ENCODE measurements at regions not wholly inside any gene's neighbourhood (a gene's known extent, or its start where the extent isn't known, plus 50 kb on each side); places are given as distances from the start of the nearest gene placed in this dataset.

DNA sequence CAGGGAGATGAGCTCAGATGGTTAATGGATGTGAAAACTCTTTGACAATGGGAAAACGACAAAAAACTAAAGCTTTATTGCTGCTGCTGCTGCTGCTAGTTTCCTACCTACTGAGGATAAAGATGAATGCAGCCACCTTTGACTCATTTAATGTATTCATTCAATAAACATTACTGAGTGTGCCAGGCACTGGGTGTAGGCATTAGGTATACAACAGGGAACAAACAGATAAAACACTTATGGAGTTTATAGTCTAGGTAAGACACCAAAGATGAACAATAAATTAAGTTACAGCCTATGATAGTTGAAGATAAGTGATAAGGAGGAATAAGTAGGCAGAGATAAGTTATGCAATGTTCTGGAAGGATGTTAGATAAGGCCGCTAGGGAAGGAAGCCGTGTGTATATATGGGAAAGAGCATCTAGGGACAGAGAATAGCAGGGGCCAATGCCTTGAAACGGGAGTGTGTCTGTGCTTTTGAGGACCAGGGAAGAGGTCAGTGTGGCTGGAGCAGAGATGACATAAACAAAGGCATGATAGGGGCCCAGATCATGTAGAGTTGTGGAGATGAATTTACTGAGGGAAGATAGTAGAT, 477.6 kb downstream of the NTRK2 start:
- intact Hi-C loops (cut with micrococcal nuclease; ENCODE audit: unreplicated experiment) = no loop called here
- H3K4me1 ChIP-seq (ENCODE audit: insufficient read depth, low read length, poor library complexity, severe bottlenecking) = no peaks in the 10 kb centered on the region
- DNase-seq (ENCODE audit: low spot score) = no peak
- TF ChIP-seq, protein P1, sequence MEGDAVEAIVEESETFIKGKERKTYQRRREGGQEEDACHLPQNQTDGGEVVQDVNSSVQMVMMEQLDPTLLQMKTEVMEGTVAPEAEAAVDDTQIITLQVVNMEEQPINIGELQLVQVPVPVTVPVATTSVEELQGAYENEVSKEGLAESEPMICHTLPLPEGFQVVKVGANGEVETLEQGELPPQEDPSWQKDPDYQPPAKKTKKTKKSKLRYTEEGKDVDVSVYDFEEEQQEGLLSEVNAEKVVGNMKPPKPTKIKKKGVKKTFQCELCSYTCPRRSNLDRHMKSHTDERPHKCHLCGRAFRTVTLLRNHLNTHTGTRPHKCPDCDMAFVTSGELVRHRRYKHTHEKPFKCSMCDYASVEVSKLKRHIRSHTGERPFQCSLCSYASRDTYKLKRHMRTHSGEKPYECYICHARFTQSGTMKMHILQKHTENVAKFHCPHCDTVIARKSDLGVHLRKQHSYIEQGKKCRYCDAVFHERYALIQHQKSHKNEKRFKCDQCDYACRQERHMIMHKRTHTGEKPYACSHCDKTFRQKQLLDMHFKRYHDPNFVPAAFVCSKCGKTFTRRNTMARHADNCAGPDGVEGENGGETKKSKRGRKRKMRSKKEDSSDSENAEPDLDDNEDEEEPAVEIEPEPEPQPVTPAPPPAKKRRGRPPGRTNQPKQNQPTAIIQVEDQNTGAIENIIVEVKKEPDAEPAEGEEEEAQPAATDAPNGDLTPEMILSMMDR (conservative IDR thresholded peaks at IDR 0.05; ENCODE audit: low read depth, low read length) = no peak
- TF ChIP-seq EZH2 (IDR thresholded peaks at IDR 0.05; ENCODE audit: borderline replicate concordance, low read depth, low read length, poor library complexity, severe bottlenecking) = no peak
- H3K4me3 ChIP-seq (ENCODE audit: low read depth, low read length, poor library complexity, severe bottlenecking) = no peak overlapping the region
- no peaks in the 10 kb centered on the region for H3K36me3 ChIP-seq (ENCODE audit: insufficient read depth, low read length, poor library complexity, severe bottlenecking)
- H3K9me3 ChIP-seq (ENCODE audit: low read depth, low read length, poor library complexity, severe bottlenecking) = no peaks in the 10 kb centered on the region
- ChIA-PET POLR2A (ENCODE audit: low non-redundant PET) (no interaction called here), CTCF (no interaction called here)
- H3K27ac ChIP-seq (ENCODE audit: low read depth, low read length, poor library complexity, severe bottlenecking) = no peak overlapping the region
- H3K27me3 ChIP-seq (replicated peaks; ENCODE audit: insufficient read depth, low read depth, low read length, poor library complexity) = peaks cover 7% of the 10 kb centered on the region
- BruUV-seq (replicated peaks) = no TSS peak

DNA sequence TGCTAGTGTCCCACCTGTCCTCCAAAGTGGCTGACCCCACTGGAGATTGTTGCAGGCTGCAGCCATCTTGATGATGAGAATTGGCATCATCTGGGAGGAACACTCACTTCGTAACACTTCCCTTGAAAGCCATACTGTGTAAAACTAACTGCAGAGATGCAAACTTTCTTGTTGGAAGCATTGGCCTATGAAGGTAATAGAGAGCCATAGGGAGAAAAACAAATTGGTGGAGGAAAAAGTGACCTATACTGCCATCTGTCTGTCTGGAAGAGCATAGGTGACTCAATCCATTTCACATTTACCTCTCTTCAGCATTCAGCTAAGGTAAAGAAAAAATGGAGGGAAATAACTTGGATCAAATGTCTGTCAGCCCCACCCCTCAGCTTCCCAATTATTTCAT, 473.4 kb downstream of the NTRK2 start:
- peak; percentile 33 for DNase-seq (ENCODE audit: low spot score)
- CTCF ChIA-PET = interaction anchor here (1.2 kb wide), 1 partner anchor 746 kb away, joined by 3 read pairs; no protein-coding TSS in a partner anchor
- H3K9me3 ChIP-seq (ENCODE audit: low read depth, low read length, poor library complexity, severe bottlenecking) = no peaks in the 10 kb centered on the region
- no peak overlapping the region for H3K27ac ChIP-seq (ENCODE audit: low read depth, low read length, poor library complexity, severe bottlenecking)
- H3K27me3 ChIP-seq (replicated peaks; ENCODE audit: insufficient read depth, low read depth, low read length, poor library complexity) = peaks cover 3% of the 10 kb centered on the region
- no peaks in the 10 kb centered on the region for H3K36me3 ChIP-seq (ENCODE audit: insufficient read depth, low read length, poor library complexity, severe bottlenecking)
- TF ChIP-seq EZH2 (IDR thresholded peaks at IDR 0.05; ENCODE audit: borderline replicate concordance, low read depth, low read length, poor library complexity, severe bottlenecking) = no peak
- TF ChIP-seq, protein P1 (conservative IDR thresholded peaks at IDR 0.05; ENCODE audit: low read depth, low read length) = peak; percentile 56
- BruUV-seq (replicated peaks) = no TSS peak
- no peak overlapping the region for H3K4me3 ChIP-seq (ENCODE audit: low read depth, low read length, poor library complexity, severe bottlenecking)
- POLR2A ChIA-PET (ENCODE audit: low non-redundant PET) = no interaction called here
- intact Hi-C loops (cut with micrococcal nuclease; ENCODE audit: unreplicated experiment) = loop anchor here (5.0 kb wide), 1 partner anchor 746 kb away; no protein-coding TSS in a partner anchor
- no peaks in the 10 kb centered on the region for H3K4me1 ChIP-seq (ENCODE audit: insufficient read depth, low read length, poor library complexity, severe bottlenecking)

DNA sequence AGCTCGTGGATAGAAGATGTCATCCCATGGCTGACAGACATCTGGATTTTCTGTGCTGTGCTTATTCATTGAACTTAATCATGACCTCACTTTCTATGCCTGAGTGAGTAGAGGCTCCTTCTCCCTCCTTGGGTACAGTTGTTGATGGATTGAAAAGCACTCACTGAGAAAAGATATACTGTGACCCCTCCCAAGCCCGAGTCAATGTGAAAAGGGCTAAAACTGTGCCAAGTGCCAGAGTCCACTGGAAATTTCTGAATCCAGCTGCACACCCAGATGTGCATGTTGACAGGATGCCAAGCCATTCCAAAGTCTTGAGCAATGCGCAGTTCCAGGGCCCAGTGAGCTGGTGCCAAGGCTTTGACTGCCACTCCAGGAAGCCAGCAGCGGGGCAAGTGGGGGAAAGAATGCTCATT, 473.0 kb downstream of the NTRK2 start:
- Histone ChIP-seq H3K4me3 (ENCODE audit: low read depth, low read length, poor library complexity, severe bottlenecking) (no peak overlapping the region), H3K36me3 (ENCODE audit: insufficient read depth, low read length, poor library complexity, severe bottlenecking) (no peaks in the 10 kb centered on the region), H3K9me3 (ENCODE audit: low read depth, low read length, poor library complexity, severe bottlenecking) (no peaks in the 10 kb centered on the region), H3K27me3 (replicated peaks; ENCODE audit: insufficient read depth, low read depth, low read length, poor library complexity) (peaks cover 3% of the 10 kb centered on the region), H3K4me1 (ENCODE audit: insufficient read depth, low read length, poor library complexity, severe bottlenecking) (no peaks in the 10 kb centered on the region), H3K27ac (ENCODE audit: low read depth, low read length, poor library complexity, severe bottlenecking) (no peak overlapping the region)
- POLR2A ChIA-PET (ENCODE audit: low non-redundant PET) = no interaction called here
- TF ChIP-seq, protein P1 (conservative IDR thresholded peaks at IDR 0.05; ENCODE audit: low read depth, low read length) = no peak
- TF ChIP-seq EZH2 (IDR thresholded peaks at IDR 0.05; ENCODE audit: borderline replicate concordance, low read depth, low read length, poor library complexity, severe bottlenecking) = no peak
- intact Hi-C loops (cut with micrococcal nuclease; ENCODE audit: unreplicated experiment) = loop anchor here (5.0 kb wide), 1 partner anchor 745 kb away; no protein-coding TSS in a partner anchor
- DNase-seq (ENCODE audit: low spot score) = no peak
- no TSS peak for BruUV-seq (replicated peaks)
- CTCF ChIA-PET = no interaction called here
